ENCODE measurements at regions not wholly inside any gene's neighbourhood (a gene's known extent, or its start where the extent isn't known, plus 50 kb on each side); places are given as distances from the start of the nearest gene placed in this dataset.
"Not testable (repeated sequence)": the region's sequence is repeated elsewhere in the genome, so short reads cannot be mapped to it uniquely, and the experiment has no call there.

GRCh38 chr11:98365190-98365589, 655.6 kb upstream of the CNTN5 start:
- H3K27ac ChIP-seq, result no peak overlapping the region
- H3K4me1 ChIP-seq, result no peaks in the 10 kb centered on the region
- ATAC-seq (no peak), DNase-seq (no peak)
- TF ChIP-seq CTCF (IDR thresholded peaks at IDR 0.05), result no peak
- H3K27me3 ChIP-seq, result no peaks in the 10 kb centered on the region
- H3K36me3 ChIP-seq, result no peaks in the 10 kb centered on the region
- intact Hi-C loops (cut with DNase I), result no loop called here
- no peaks in the 10 kb centered on the region for H3K9me3 ChIP-seq
- no peak overlapping the region for H3K4me3 ChIP-seq

GRCh38 chr11:98365941-98366340, 654.8 kb upstream of the CNTN5 start:
- Histone ChIP-seq H3K4me3 (no peak overlapping the region), H3K9me3 (no peaks in the 10 kb centered on the region), H3K36me3 (no peaks in the 10 kb centered on the region), H3K27ac (no peak overlapping the region), H3K4me1 (no peaks in the 10 kb centered on the region), H3K27me3 (no peaks in the 10 kb centered on the region)
- TF ChIP-seq CTCF (IDR thresholded peaks at IDR 0.05), result no peak
- DNase-seq (no peak), ATAC-seq (no peak)
- intact Hi-C loops (cut with DNase I), result no loop called here

- Histone ChIP-seq H3K9me3 (no peaks in the 10 kb centered on the region), H3K36me3 (no peaks in the 10 kb centered on the region), H3K4me1 (no peaks in the 10 kb centered on the region), H3K27ac (no peak overlapping the region), H3K27me3 (no peaks in the 10 kb centered on the region), H3K4me3 (no peak overlapping the region)
- DNase-seq (no peak), ATAC-seq (no peak)
- no peak for TF ChIP-seq CTCF (IDR thresholded peaks at IDR 0.05)
- intact Hi-C loops (cut with DNase I), result no loop called here
These were observed 630.4 kb upstream of the CNTN5 start for GRCh38 chr11:98390391-98390790.

- H3K27ac ChIP-seq; H3K9me3 ChIP-seq; intact Hi-C loops (cut with DNase I); H3K27me3 ChIP-seq; ATAC-seq; H3K4me1 ChIP-seq; DNase-seq; H3K36me3 ChIP-seq; H3K4me3 ChIP-seq: not testable (repeated sequence)
These were observed 626.2 kb upstream of the CNTN5 start for GRCh38 chr11:98394500-98394899.

- no peak for TF ChIP-seq CTCF (IDR thresholded peaks at IDR 0.05)
- Histone ChIP-seq H3K27ac (no peak overlapping the region), H3K36me3 (no peaks in the 10 kb centered on the region), H3K4me3 (no peak overlapping the region), H3K9me3 (no peaks in the 10 kb centered on the region), H3K27me3 (no peaks in the 10 kb centered on the region), H3K4me1 (no peaks in the 10 kb centered on the region)
- ATAC-seq, result no peak
- DNase-seq, result no peak
- intact Hi-C loops (cut with DNase I), result no loop called here
These were observed 622.2 kb upstream of the CNTN5 start for GRCh38 chr11:98398508-98398907.

GRCh38 chr11:98409069-98409468, 611.7 kb upstream of the CNTN5 start:
- no peak for TF ChIP-seq CTCF (IDR thresholded peaks at IDR 0.05)
- intact Hi-C loops (cut with DNase I), result no loop called here
- no peak for ATAC-seq
- H3K36me3 ChIP-seq, result no peaks in the 10 kb centered on the region
- no peak overlapping the region for H3K27ac ChIP-seq
- H3K4me3 ChIP-seq, result no peak overlapping the region
- no peaks in the 10 kb centered on the region for H3K4me1 ChIP-seq
- no peak for DNase-seq
- no peaks in the 10 kb centered on the region for H3K9me3 ChIP-seq
- no peaks in the 10 kb centered on the region for H3K27me3 ChIP-seq

Data from upper lobe of right lung (tissue), 1 donor.